K562 (cell line): ENCODE measurements at regions not wholly inside any gene's neighbourhood (a gene's known extent, or its start where the extent isn't known, plus 50 kb on each side); places are given as distances from the start of the nearest gene placed in this dataset.

ENCODE experiments used
- ARID3B ChIP-seq: fragments of 250-450 bp; sonication (Bioruptor Pico); IDR thresholded peaks from 2 replicates; pipeline ENCODE4 v1.4.0; 2020; ENCODE audit warnings: borderline replicate concordance
- ETV6 ChIP-seq, 3 experiments: fragments of 150-350 bp in 1 of 3; sonication (generic) in 1 of 3; formaldehyde crosslinking in 1 of 3; IDR thresholded peaks; 2 replicates each; pipeline versions ENCODE4 v1.6.1 to v1.8.0; 2014 to 2022; ENCODE audit warnings: borderline replicate concordance in 2 of 3, low read depth in 2 of 3, antibody characterized with exemption in 1 of 3, low read length in 1 of 3, mild to moderate bottlenecking in 1 of 3, missing genetic modification reagents in 1 of 3
- KAT7 ChIP-seq: sonication (generic); formaldehyde crosslinking; IDR thresholded peaks from 2 replicates; pipeline ENCODE4 v1.8.0; 2022; ENCODE audit warnings: missing genetic modification reagents, mild to moderate bottlenecking, borderline replicate concordance
- KDM1A ChIP-seq, 2 experiments: fragments of 450-650 bp; IDR thresholded peaks; 2 replicates each; pipeline ENCODE4 v1.6.1; 2016; ENCODE audit warnings: mild to moderate bottlenecking in 2 of 2
- PTTG1 ChIP-seq: fragments of 450-650 bp; IDR thresholded peaks from 2 replicates; pipeline ENCODE4 v1.6.1; 2016; ENCODE audit warnings: low read depth, mild to moderate bottlenecking, missing genetic modification characterization, missing compliant biosample characterization
- RUNX1 ChIP-seq: sonication (generic); IDR thresholded peaks from 2 replicates; pipeline ENCODE4 v1.6.1; 2016; ENCODE audit warnings: antibody characterized with exemption, low read depth
- ZFP30 ChIP-seq: fragments of 250-450 bp; sonication (Bioruptor Pico); IDR thresholded peaks from 2 replicates; pipeline ENCODE4 v1.8.0; 2022; ENCODE audit warnings: moderate library complexity, mild to moderate bottlenecking, inconsistent platforms, borderline replicate concordance
- ZFP36 ChIP-seq: fragments of 150-350 bp; IDR thresholded peaks from 2 replicates; pipeline ENCODE4 v1.6.1; 2018; ENCODE audit warnings: low read length, low read depth; ENCODE audit not compliant: partially characterized antibody
- ZNF507 ChIP-seq: conservative IDR thresholded peaks from 2 replicates; pipeline ENCODE4 v1.6.1; 2017; ENCODE audit warnings: missing genetic modification characterization, missing compliant biosample characterization
- TF ChIP-seq, protein P1 (sequence below): sonication (generic); formaldehyde crosslinking; IDR thresholded peaks from 2 replicates; pipeline ENCODE4 v1.8.1; 2023; ENCODE audit warnings: mild to moderate bottlenecking, missing genetic modification reagents

- TF ChIP-seq, protein P1, sequence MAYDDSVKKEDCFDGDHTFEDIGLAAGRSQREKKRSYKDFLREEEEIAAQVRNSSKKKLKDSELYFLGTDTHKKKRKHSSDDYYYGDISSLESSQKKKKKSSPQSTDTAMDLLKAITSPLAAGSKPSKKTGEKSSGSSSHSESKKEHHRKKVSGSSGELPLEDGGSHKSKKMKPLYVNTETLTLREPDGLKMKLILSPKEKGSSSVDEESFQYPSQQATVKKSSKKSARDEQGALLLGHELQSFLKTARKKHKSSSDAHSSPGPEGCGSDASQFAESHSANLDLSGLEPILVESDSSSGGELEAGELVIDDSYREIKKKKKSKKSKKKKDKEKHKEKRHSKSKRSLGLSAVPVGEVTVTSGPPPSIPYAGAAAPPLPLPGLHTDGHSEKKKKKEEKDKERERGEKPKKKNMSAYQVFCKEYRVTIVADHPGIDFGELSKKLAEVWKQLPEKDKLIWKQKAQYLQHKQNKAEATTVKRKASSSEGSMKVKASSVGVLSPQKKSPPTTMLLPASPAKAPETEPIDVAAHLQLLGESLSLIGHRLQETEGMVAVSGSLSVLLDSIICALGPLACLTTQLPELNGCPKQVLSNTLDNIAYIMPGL: no peak
- TF ChIP-seq KDM1A (IDR thresholded peaks at IDR 0.05): no peak
- TF ChIP-seq KAT7 (CRISPR knock-in tag): no peak
- no peak for TF ChIP-seq PTTG1 (tag)
- TF ChIP-seq ZNF507 (tag): no peak
- no peak for TF ChIP-seq RUNX1
- TF ChIP-seq ZFP36: no peak
- TF ChIP-seq ZFP30 (CRISPR knock-in tag): no peak
- no peak for TF ChIP-seq ARID3B (CRISPR knock-in tag)
- no peak for TF ChIP-seq ETV6 (IDR thresholded peaks at IDR 0.05; ENCODE audit: borderline replicate concordance in 1 of 2, low read depth in 2 of 2, low read length in 1 of 2)
- TF ChIP-seq ETV6 (CRISPR knock-in tag; IDR thresholded peaks at IDR 0.05; ENCODE audit: borderline replicate concordance): no peak
These were observed 385.9 kb upstream of the SYT4 start (continued) for GRCh38 chr18:43663159-43663558.
